GM23338 (cell line): ENCODE measurements at regions not wholly inside any gene's neighbourhood (a gene's known extent, or its start where the extent isn't known, plus 50 kb on each side); places are given as distances from the start of the nearest gene placed in this dataset.

Experiments used
- ATAC-seq: fragments of 200-7000 bp; cut with Tn5 transposase; 3 replicates; pipeline ENCODE4 v1.9.1; 2020
- DNase-seq: peaks from one replicate; pipeline ENCODE4 v3.0.0-alpha.2; 2015; ENCODE audit warnings: low spot score
- H2AFZ ChIP-seq: fragments of 200-600 bp; sonication (generic); 2 replicates; pipeline ENCODE4 v1.8.0; 2016; ENCODE audit warnings: antibody characterized with exemption, mild to moderate bottlenecking, moderate library complexity
- H3F3A ChIP-seq: fragments of 200-600 bp; sonication (generic); replicated peaks from 2 replicates; pipeline ENCODE4 v1.8.0; 2017; ENCODE audit warnings: antibody characterized with exemption, mixed run types, low read depth
- H3K27ac ChIP-seq: fragments of 200-600 bp; sonication (generic); 2 replicates; pipeline ENCODE4 v1.6.1; 2016; ENCODE audit warnings: low read depth
- H3K27me3 ChIP-seq: fragments of 200-600 bp; sonication (generic); 2 replicates; pipeline ENCODE4 v1.8.0; 2016; ENCODE audit warnings: mild to moderate bottlenecking, mixed run types, moderate library complexity; ENCODE audit not compliant: insufficient read depth
- H3K36me3 ChIP-seq: fragments of 200-600 bp; sonication (generic); 2 replicates; pipeline ENCODE4 v1.8.0; 2016; ENCODE audit warnings: mild to moderate bottlenecking; ENCODE audit not compliant: insufficient read depth
- H3K4me1 ChIP-seq: fragments of 200-600 bp; sonication (generic); 2 replicates; pipeline ENCODE4 v1.8.0; 2016; ENCODE audit warnings: mild to moderate bottlenecking, moderate library complexity; ENCODE audit not compliant: insufficient read depth
- H3K4me2 ChIP-seq: fragments of 200-600 bp; sonication (generic); 2 replicates; pipeline ENCODE4 v1.7.1; 2017; ENCODE audit warnings: mixed run types
- H3K4me3 ChIP-seq: fragments of 200-600 bp; sonication (generic); 2 replicates; pipeline ENCODE4 v1.6.1; 2016; ENCODE audit warnings: mixed run types
- H3K79me2 ChIP-seq: fragments of 200-600 bp; sonication (generic); replicated peaks from 2 replicates; pipeline ENCODE4 v1.8.0; 2017; ENCODE audit warnings: mild to moderate bottlenecking; ENCODE audit not compliant: insufficient read depth
- H3K9me2 ChIP-seq: fragments of 200-600 bp; sonication (generic); 2 replicates; pipeline ENCODE4 v1.8.0; 2017; ENCODE audit not compliant: insufficient read depth
- H4K20me1 ChIP-seq: fragments of 200-600 bp; sonication (generic); replicated peaks from 2 replicates; pipeline ENCODE4 v1.8.0; 2017; ENCODE audit warnings: mild to moderate bottlenecking; ENCODE audit not compliant: insufficient read depth
- H3K27ac Mint-ChIP-seq: 2 replicates; pipeline ENCODE4 v1.8.0; 2020; ENCODE audit warnings: inconsistent platforms, mild to moderate bottlenecking, moderate library complexity, mixed read lengths
- H3K27me3 Mint-ChIP-seq: 3 replicates; pipeline ENCODE4 v1.8.0; 2022; ENCODE audit warnings: low read depth, mild to moderate bottlenecking, moderate library complexity, mixed read lengths, inconsistent platforms; ENCODE audit not compliant: insufficient read depth, poor library complexity
- H3K36me3 Mint-ChIP-seq: 3 replicates; pipeline ENCODE4 v1.8.0; 2021; ENCODE audit warnings: low read depth, mild to moderate bottlenecking, inconsistent platforms, moderate library complexity, mixed read lengths
- H3K4me1 Mint-ChIP-seq: 3 replicates; pipeline ENCODE4 v1.8.0; 2020; ENCODE audit warnings: mild to moderate bottlenecking, inconsistent platforms, mixed read lengths
- H3K4me3 Mint-ChIP-seq: 3 replicates; pipeline ENCODE4 v1.8.0; 2021; ENCODE audit warnings: moderate library complexity, mild to moderate bottlenecking, inconsistent platforms, mixed read lengths
- H3K9me3 Mint-ChIP-seq: 3 replicates; pipeline ENCODE4 v1.8.0; 2020; ENCODE audit warnings: moderate library complexity, mild to moderate bottlenecking, inconsistent platforms, mixed read lengths
- EZH2phosphoT487 ChIP-seq: fragments of 200-600 bp; sonication (generic); IDR thresholded peaks from one replicate; pipeline ENCODE4 v1.8.1; 2018; ENCODE audit warnings: antibody characterized with exemption; ENCODE audit not compliant: unreplicated experiment
- JUNB ChIP-seq: IDR thresholded peaks from one replicate; pipeline ENCODE4 v1.6.1; 2016; ENCODE audit warnings: antibody characterized with exemption; ENCODE audit not compliant: unreplicated experiment
- NANOG ChIP-seq: IDR thresholded peaks from 2 replicates; pipeline ENCODE4 v1.6.1; 2016; ENCODE audit warnings: antibody characterized with exemption, borderline replicate concordance
- ZNF114 ChIP-seq: fragments of 250-450 bp; sonication (Bioruptor Pico); IDR thresholded peaks from 2 replicates; pipeline ENCODE4 v1.5.0; 2020; ENCODE audit warnings: mild to moderate bottlenecking, moderate library complexity
- ZNF331 ChIP-seq: fragments of 250-450 bp; sonication (Bioruptor Pico); IDR thresholded peaks from 2 replicates; pipeline ENCODE4 v1.5.0; 2020; ENCODE audit warnings: low read depth, mild to moderate bottlenecking, moderate library complexity
- TF ChIP-seq, protein P1 (sequence below): fragments of 250-450 bp; sonication (Bioruptor Pico); IDR thresholded peaks from 2 replicates; pipeline ENCODE4 v1.5.0; 2020; ENCODE audit warnings: mild to moderate bottlenecking, moderate library complexity
- TF ChIP-seq, protein P2 (sequence below), 2 experiments: fragments of 200-600 bp in 1 of 2; sonication (generic) in 1 of 2; conservative IDR thresholded peaks; 2 replicates each; pipeline versions ENCODE4 v1.5.1 to v1.6.1; 2016 to 2017; ENCODE audit warnings: antibody characterized with exemption in 2 of 2, low read depth in 2 of 2, mild to moderate bottlenecking in 2 of 2, moderate library complexity in 1 of 2
- TF ChIP-seq, protein P3 (sequence below): IDR thresholded peaks from 2 replicates; pipeline ENCODE4 v1.6.1; 2016; ENCODE audit warnings: antibody characterized with exemption

DNA sequence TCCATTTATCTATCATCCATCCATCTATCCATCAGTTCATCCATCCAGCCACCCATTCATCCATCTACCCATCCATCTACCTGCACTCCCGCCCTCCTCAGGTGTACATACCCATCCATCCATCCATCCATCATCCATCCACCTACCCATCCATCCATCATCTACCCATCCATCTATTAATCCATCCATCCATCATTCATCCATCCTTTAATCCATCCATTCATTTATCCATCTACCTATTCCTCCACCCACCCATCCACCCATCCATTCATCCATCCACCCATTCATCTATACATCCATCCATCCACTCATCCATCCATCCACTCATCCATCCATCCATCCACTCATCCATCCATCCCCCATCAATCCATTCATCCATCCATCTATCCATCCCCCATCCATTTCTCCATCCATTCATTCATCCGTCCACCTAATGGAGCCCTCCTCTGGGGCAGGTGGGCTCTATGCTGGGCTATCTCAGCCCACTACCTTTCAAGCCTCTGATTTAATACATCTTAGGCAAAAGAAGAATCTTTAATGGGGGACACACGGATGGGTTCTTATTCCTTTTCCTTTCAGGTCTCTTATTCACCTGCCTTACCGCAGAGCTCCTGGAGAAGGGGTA, 178.9 kb downstream of the URI1 start (continued):
- TF ChIP-seq, protein P1, sequence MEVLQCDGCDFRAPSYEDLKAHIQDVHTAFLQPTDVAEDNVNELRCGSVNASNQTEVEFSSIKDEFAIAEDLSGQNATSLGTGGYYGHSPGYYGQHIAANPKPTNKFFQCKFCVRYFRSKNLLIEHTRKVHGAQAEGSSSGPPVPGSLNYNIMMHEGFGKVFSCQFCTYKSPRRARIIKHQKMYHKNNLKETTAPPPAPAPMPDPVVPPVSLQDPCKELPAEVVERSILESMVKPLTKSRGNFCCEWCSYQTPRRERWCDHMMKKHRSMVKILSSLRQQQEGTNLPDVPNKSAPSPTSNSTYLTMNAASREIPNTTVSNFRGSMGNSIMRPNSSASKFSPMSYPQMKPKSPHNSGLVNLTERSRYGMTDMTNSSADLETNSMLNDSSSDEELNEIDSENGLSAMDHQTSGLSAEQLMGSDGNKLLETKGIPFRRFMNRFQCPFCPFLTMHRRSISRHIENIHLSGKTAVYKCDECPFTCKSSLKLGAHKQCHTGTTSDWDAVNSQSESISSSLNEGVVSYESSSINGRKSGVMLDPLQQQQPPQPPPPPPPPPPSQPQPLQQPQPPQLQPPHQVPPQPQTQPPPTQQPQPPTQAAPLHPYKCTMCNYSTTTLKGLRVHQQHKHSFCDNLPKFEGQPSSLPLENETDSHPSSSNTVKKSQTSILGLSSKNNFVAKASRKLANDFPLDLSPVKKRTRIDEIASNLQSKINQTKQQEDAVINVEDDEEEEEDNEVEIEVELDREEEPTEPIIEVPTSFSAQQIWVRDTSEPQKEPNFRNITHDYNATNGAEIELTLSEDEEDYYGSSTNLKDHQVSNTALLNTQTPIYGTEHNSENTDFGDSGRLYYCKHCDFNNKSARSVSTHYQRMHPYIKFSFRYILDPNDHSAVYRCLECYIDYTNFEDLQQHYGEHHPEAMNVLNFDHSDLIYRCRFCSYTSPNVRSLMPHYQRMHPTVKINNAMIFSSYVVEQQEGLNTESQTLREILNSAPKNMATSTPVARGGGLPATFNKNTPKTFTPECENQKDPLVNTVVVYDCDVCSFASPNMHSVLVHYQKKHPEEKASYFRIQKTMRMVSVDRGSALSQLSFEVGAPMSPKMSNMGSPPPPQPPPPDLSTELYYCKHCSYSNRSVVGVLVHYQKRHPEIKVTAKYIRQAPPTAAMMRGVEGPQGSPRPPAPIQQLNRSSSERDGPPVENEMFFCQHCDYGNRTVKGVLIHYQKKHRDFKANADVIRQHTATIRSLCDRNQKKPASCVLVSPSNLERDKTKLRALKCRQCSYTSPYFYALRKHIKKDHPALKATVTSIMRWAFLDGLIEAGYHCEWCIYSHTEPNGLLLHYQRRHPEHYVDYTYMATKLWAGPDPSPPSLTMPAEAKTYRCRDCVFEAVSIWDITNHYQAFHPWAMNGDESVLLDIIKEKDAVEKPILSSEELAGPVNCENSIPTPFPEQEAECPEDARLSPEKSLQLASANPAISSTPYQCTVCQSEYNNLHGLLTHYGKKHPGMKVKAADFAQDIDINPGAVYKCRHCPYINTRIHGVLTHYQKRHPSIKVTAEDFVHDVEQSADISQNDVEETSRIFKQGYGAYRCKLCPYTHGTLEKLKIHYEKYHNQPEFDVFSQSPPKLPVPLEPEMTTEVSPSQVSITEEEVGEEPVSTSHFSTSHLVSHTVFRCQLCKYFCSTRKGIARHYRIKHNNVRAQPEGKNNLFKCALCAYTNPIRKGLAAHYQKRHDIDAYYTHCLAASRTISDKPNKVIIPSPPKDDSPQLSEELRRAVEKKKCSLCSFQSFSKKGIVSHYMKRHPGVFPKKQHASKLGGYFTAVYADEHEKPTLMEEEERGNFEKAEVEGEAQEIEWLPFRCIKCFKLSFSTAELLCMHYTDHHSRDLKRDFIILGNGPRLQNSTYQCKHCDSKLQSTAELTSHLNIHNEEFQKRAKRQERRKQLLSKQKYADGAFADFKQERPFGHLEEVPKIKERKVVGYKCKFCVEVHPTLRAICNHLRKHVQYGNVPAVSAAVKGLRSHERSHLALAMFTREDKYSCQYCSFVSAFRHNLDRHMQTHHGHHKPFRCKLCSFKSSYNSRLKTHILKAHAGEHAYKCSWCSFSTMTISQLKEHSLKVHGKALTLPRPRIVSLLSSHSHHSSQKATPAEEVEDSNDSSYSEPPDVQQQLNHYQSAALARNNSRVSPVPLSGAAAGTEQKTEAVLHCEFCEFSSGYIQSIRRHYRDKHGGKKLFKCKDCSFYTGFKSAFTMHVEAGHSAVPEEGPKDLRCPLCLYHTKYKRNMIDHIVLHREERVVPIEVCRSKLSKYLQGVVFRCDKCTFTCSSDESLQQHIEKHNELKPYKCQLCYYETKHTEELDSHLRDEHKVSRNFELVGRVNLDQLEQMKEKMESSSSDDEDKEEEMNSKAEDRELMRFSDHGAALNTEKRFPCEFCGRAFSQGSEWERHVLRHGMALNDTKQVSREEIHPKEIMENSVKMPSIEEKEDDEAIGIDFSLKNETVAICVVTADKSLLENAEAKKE, result no peak
- TF ChIP-seq EZH2phosphoT487 (no peak), ZNF331 (CRISPR knock-in tag) (no peak), JUNB (no peak), NANOG (no peak), ZNF114 (no peak)
- TF ChIP-seq, protein P2, sequence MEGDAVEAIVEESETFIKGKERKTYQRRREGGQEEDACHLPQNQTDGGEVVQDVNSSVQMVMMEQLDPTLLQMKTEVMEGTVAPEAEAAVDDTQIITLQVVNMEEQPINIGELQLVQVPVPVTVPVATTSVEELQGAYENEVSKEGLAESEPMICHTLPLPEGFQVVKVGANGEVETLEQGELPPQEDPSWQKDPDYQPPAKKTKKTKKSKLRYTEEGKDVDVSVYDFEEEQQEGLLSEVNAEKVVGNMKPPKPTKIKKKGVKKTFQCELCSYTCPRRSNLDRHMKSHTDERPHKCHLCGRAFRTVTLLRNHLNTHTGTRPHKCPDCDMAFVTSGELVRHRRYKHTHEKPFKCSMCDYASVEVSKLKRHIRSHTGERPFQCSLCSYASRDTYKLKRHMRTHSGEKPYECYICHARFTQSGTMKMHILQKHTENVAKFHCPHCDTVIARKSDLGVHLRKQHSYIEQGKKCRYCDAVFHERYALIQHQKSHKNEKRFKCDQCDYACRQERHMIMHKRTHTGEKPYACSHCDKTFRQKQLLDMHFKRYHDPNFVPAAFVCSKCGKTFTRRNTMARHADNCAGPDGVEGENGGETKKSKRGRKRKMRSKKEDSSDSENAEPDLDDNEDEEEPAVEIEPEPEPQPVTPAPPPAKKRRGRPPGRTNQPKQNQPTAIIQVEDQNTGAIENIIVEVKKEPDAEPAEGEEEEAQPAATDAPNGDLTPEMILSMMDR (conservative IDR thresholded peaks at IDR 0.05; ENCODE audit: low read depth in 2 of 2), result no peak

DNA sequence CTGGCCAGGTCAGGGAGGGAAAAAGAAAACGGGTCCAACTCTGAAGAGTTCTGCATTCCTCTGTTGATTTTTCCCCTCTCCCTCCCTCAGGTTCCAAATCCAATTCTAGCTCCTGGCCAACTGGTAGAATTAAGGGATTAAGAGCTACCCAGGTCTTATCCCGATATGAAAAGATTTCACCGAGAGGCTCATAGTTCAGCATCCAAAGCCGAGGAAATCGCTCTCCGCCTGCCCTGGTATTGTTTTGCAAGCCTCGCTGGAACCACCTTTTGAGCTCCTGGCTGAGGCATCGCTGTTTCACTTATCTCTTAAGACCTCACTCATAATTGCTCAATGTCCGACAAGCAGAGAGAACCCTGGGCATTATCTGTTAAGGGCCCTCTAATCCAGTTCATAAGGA, 180.4 kb downstream of the URI1 start:
- H3K36me3 Mint-ChIP-seq, result no peaks in the 10 kb centered on the region
- ATAC-seq (no peak), DNase-seq (no peak)
- Histone ChIP-seq H3K36me3 (no peaks in the 10 kb centered on the region), H3K4me2 (no peak overlapping the region), H3K27ac (no peak overlapping the region), H3K9me2 (no peaks in the 10 kb centered on the region), H3F3A (no peaks in the 10 kb centered on the region), H4K20me1 (no peaks in the 10 kb centered on the region), H3K4me1 (no peaks in the 10 kb centered on the region), H3K4me3 (no peak overlapping the region), H2AFZ (no peak overlapping the region), H3K79me2 (no peaks in the 10 kb centered on the region), H3K27me3 (no peaks in the 10 kb centered on the region)
- H3K27me3 Mint-ChIP-seq, result peaks cover 6% of the 10 kb centered on the region
- H3K9me3 Mint-ChIP-seq, result no peaks in the 10 kb centered on the region; the same call in 1 of the 3 replicates
- H3K27ac Mint-ChIP-seq, result no peak overlapping the region
- H3K4me3 Mint-ChIP-seq, result no peak overlapping the region
- H3K4me1 Mint-ChIP-seq, result no peaks in the 10 kb centered on the region
- TF ChIP-seq, protein P3, sequence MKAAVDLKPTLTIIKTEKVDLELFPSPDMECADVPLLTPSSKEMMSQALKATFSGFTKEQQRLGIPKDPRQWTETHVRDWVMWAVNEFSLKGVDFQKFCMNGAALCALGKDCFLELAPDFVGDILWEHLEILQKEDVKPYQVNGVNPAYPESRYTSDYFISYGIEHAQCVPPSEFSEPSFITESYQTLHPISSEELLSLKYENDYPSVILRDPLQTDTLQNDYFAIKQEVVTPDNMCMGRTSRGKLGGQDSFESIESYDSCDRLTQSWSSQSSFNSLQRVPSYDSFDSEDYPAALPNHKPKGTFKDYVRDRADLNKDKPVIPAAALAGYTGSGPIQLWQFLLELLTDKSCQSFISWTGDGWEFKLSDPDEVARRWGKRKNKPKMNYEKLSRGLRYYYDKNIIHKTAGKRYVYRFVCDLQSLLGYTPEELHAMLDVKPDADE, result no peak
- TF ChIP-seq NANOG, result no peak
